ENCODE measurements at regions not wholly inside any gene's neighbourhood (a gene's known extent, or its start where the extent isn't known, plus 50 kb on each side); places are given as distances from the start of the nearest gene placed in this dataset.

DNA sequence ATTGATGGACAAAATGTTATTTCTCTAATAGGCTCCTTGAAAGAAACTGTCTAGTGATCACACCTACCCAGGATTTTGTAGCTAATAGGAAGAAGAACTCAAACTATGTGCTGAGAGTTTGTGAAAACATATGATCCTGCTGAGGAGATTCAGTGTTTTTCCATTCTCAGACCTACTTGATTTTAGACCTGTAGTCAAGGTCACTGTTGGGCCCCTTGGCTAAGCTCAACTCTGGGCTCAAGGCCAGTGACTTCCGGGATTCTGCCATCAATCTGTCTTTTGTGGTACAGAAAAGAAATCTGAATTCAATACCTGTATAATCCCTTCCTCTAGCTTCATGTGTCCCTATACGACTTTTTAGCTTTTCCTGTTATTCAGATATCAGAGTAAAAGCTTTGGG is 79.7 kb upstream of the FERD3L start:
- no peaks in the 10 kb centered on the region for H3K79me2 ChIP-seq (replicated peaks; ENCODE audit: insufficient read depth)
- no peaks in the 10 kb centered on the region for H3F3A ChIP-seq (replicated peaks; ENCODE audit: low read depth)
- ATAC-seq (no peak), DNase-seq (ENCODE audit: low spot score) (no peak)
- H3K27me3 ChIP-seq (ENCODE audit: insufficient read depth), result no peaks in the 10 kb centered on the region
- no peaks in the 10 kb centered on the region; the same call in 1 of the 2 replicates for H3K9me2 ChIP-seq (ENCODE audit: insufficient read depth)
- Mint-ChIP-seq H3K27ac (no peak overlapping the region), H3K4me3 (no peak overlapping the region), H3K36me3 (ENCODE audit: low read depth) (no peaks in the 10 kb centered on the region), H3K9me3 (peaks cover 12% of the 10 kb centered on the region; the same call in 2 of the 3 replicates), H3K27me3 (ENCODE audit: insufficient read depth, low read depth, poor library complexity) (peaks cover 4% of the 10 kb centered on the region), H3K4me1 (no peaks in the 10 kb centered on the region)
- no peaks in the 10 kb centered on the region for H3K4me1 ChIP-seq (ENCODE audit: insufficient read depth)
- no peak overlapping the region for H3K4me3 ChIP-seq
- H2AFZ ChIP-seq, result no peak overlapping the region
- no peak overlapping the region for H3K4me2 ChIP-seq
- no peaks in the 10 kb centered on the region for H3K36me3 ChIP-seq (ENCODE audit: insufficient read depth)
- H3K27ac ChIP-seq (ENCODE audit: low read depth), result no peak overlapping the region
- TF ChIP-seq POLR2AphosphoS5 (IDR thresholded peaks at IDR 0.05; ENCODE audit: low read depth), result no peak
- no peak for TF ChIP-seq ZNF114 (CRISPR knock-in tag; IDR thresholded peaks at IDR 0.05)
- TF ChIP-seq CREB1 (CRISPR knock-in tag; IDR thresholded peaks at IDR 0.05; ENCODE audit: low read depth), result no peak
- TF ChIP-seq, protein P1, sequence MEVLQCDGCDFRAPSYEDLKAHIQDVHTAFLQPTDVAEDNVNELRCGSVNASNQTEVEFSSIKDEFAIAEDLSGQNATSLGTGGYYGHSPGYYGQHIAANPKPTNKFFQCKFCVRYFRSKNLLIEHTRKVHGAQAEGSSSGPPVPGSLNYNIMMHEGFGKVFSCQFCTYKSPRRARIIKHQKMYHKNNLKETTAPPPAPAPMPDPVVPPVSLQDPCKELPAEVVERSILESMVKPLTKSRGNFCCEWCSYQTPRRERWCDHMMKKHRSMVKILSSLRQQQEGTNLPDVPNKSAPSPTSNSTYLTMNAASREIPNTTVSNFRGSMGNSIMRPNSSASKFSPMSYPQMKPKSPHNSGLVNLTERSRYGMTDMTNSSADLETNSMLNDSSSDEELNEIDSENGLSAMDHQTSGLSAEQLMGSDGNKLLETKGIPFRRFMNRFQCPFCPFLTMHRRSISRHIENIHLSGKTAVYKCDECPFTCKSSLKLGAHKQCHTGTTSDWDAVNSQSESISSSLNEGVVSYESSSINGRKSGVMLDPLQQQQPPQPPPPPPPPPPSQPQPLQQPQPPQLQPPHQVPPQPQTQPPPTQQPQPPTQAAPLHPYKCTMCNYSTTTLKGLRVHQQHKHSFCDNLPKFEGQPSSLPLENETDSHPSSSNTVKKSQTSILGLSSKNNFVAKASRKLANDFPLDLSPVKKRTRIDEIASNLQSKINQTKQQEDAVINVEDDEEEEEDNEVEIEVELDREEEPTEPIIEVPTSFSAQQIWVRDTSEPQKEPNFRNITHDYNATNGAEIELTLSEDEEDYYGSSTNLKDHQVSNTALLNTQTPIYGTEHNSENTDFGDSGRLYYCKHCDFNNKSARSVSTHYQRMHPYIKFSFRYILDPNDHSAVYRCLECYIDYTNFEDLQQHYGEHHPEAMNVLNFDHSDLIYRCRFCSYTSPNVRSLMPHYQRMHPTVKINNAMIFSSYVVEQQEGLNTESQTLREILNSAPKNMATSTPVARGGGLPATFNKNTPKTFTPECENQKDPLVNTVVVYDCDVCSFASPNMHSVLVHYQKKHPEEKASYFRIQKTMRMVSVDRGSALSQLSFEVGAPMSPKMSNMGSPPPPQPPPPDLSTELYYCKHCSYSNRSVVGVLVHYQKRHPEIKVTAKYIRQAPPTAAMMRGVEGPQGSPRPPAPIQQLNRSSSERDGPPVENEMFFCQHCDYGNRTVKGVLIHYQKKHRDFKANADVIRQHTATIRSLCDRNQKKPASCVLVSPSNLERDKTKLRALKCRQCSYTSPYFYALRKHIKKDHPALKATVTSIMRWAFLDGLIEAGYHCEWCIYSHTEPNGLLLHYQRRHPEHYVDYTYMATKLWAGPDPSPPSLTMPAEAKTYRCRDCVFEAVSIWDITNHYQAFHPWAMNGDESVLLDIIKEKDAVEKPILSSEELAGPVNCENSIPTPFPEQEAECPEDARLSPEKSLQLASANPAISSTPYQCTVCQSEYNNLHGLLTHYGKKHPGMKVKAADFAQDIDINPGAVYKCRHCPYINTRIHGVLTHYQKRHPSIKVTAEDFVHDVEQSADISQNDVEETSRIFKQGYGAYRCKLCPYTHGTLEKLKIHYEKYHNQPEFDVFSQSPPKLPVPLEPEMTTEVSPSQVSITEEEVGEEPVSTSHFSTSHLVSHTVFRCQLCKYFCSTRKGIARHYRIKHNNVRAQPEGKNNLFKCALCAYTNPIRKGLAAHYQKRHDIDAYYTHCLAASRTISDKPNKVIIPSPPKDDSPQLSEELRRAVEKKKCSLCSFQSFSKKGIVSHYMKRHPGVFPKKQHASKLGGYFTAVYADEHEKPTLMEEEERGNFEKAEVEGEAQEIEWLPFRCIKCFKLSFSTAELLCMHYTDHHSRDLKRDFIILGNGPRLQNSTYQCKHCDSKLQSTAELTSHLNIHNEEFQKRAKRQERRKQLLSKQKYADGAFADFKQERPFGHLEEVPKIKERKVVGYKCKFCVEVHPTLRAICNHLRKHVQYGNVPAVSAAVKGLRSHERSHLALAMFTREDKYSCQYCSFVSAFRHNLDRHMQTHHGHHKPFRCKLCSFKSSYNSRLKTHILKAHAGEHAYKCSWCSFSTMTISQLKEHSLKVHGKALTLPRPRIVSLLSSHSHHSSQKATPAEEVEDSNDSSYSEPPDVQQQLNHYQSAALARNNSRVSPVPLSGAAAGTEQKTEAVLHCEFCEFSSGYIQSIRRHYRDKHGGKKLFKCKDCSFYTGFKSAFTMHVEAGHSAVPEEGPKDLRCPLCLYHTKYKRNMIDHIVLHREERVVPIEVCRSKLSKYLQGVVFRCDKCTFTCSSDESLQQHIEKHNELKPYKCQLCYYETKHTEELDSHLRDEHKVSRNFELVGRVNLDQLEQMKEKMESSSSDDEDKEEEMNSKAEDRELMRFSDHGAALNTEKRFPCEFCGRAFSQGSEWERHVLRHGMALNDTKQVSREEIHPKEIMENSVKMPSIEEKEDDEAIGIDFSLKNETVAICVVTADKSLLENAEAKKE (CRISPR knock-in tag; IDR thresholded peaks at IDR 0.05), result no peak
- TF ChIP-seq, protein P2, sequence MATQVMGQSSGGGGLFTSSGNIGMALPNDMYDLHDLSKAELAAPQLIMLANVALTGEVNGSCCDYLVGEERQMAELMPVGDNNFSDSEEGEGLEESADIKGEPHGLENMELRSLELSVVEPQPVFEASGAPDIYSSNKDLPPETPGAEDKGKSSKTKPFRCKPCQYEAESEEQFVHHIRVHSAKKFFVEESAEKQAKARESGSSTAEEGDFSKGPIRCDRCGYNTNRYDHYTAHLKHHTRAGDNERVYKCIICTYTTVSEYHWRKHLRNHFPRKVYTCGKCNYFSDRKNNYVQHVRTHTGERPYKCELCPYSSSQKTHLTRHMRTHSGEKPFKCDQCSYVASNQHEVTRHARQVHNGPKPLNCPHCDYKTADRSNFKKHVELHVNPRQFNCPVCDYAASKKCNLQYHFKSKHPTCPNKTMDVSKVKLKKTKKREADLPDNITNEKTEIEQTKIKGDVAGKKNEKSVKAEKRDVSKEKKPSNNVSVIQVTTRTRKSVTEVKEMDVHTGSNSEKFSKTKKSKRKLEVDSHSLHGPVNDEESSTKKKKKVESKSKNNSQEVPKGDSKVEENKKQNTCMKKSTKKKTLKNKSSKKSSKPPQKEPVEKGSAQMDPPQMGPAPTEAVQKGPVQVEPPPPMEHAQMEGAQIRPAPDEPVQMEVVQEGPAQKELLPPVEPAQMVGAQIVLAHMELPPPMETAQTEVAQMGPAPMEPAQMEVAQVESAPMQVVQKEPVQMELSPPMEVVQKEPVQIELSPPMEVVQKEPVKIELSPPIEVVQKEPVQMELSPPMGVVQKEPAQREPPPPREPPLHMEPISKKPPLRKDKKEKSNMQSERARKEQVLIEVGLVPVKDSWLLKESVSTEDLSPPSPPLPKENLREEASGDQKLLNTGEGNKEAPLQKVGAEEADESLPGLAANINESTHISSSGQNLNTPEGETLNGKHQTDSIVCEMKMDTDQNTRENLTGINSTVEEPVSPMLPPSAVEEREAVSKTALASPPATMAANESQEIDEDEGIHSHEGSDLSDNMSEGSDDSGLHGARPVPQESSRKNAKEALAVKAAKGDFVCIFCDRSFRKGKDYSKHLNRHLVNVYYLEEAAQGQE (IDR thresholded peaks at IDR 0.05; ENCODE audit: unreplicated experiment), result no peak
- TF ChIP-seq STAT1 (IDR thresholded peaks at IDR 0.05; ENCODE audit: unreplicated experiment), result no peak
- no peak for TF ChIP-seq NANOG (IDR thresholded peaks at IDR 0.05; ENCODE audit: borderline replicate concordance)
- no peak for TF ChIP-seq EZH2phosphoT487 (IDR thresholded peaks at IDR 0.05; ENCODE audit: unreplicated experiment)
- no peak for TF ChIP-seq EZH2 (IDR thresholded peaks at IDR 0.05; ENCODE audit: low read depth, unreplicated experiment)
- TF ChIP-seq ZNF331 (CRISPR knock-in tag; IDR thresholded peaks at IDR 0.05; ENCODE audit: low read depth), result no peak
- TF ChIP-seq, protein P3, sequence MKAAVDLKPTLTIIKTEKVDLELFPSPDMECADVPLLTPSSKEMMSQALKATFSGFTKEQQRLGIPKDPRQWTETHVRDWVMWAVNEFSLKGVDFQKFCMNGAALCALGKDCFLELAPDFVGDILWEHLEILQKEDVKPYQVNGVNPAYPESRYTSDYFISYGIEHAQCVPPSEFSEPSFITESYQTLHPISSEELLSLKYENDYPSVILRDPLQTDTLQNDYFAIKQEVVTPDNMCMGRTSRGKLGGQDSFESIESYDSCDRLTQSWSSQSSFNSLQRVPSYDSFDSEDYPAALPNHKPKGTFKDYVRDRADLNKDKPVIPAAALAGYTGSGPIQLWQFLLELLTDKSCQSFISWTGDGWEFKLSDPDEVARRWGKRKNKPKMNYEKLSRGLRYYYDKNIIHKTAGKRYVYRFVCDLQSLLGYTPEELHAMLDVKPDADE (IDR thresholded peaks at IDR 0.05), result no peak
- no peaks in the 10 kb centered on the region for H4K20me1 ChIP-seq (replicated peaks; ENCODE audit: insufficient read depth)
